ENCODE measurements at regions not wholly inside any gene's neighbourhood (a gene's known extent, or its start where the extent isn't known, plus 50 kb on each side); places are given as distances from the start of the nearest gene placed in this dataset.

DNA sequence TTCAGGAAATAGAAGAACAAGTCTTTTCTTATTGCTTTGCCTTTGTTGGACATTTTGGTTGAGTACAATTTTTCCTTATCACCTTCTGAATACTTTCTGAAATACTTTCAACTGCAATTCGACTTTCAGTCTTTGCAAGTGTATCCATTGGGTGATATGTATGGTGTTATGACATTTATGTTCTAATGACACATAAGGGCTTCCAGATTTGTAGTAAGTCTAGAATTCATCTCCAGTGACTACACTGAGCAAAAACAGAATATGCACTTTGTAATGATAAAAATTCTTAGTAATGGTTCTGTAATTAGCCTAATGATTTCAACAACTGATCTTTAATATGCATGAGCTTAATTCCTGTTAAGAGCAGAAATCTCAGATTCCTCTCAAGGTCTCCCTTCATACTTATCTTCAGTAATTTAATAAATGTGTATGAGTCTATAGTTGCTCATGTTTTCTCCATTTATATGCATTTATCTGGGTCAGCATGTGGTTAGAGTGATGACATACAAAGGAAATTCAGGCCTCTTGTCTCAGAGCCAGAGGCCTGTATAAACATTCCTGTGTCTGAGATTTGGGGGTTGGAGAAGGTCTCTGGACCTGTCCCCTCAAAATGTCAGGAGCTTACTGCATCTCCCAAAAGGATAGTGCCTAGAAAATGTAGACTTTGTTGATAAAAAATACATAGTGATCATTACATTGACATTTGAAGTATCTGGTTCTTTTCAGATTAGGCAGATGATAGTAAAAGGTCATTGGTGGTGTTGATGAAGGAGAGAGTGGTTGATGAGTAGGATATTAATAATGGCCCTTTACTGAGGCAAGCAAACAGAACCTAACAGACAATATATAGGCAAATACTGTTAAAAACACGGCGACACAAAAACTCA, 114.9 kb downstream of the QPCT start:
- Histone ChIP-seq H3K27ac (ENCODE audit: extremely low read depth, low read depth, low read length) (no peak overlapping the region), H4K20me1 (replicated peaks; ENCODE audit: control insufficient read depth, insufficient read depth, low read length) (no peaks in the 10 kb centered on the region), H3K27me3 (ENCODE audit: control insufficient read depth in 2 of 2, insufficient read depth in 2 of 2, low read length in 2 of 2) (0 out of 5 replicates have a peak, but pooled peaks cover 0 to 4% of the 10 kb centered on the region in 2 experiments), H2AFZ (ENCODE audit: low read depth, low read length) (no peak overlapping the region), H3K4me3 (no peak overlapping the region), H3K4me2 (ENCODE audit: insufficient read depth, low read length) (no peak overlapping the region), H3K79me2 (ENCODE audit: control insufficient read depth, insufficient read depth, low read length) (no peaks in the 10 kb centered on the region), H3K9me1 (ENCODE audit: control insufficient read depth, insufficient read depth, low read length) (no peaks in the 10 kb centered on the region), H3K9me3 (replicated peaks; ENCODE audit: control insufficient read depth, insufficient read depth, low read depth, low read length) (no peaks in the 10 kb centered on the region), H3K9ac (ENCODE audit: insufficient read depth in 1 of 2, low read depth in 2 of 2, low read length in 2 of 2) (no peak overlapping the region), H3K36me3 (ENCODE audit: control insufficient read depth, insufficient read depth, low read length) (no peaks in the 10 kb centered on the region), H3K4me1 (replicated peaks in 1 of 2; ENCODE audit: control insufficient read depth in 2 of 2, insufficient read depth in 2 of 2, low read length in 2 of 2) (peaks cover 0 to 4% of the 10 kb centered on the region in 2 experiments; a peak in 1 of 5 replicates)
- DNase-seq (ENCODE audit: extremely low read depth in 1 of 4, low spot score in 3 of 4) (no peak), ATAC-seq (no peak), FAIRE-seq (no peak)
- ChIA-PET CTCF (ENCODE audit: low intra/inter-chr PET ratio) (no interaction called here), POLR2A (interaction anchor here (2.4 kb wide), 1 partner anchor 14 kb away, joined by 8 read pairs; no protein-coding TSS in a partner anchor)
- TF ChIP-seq MECOM (CRISPR knock-in tag; IDR thresholded peaks at IDR 0.05) (no peak), DPF2 (IDR thresholded peaks at IDR 0.05) (no peak), CEBPG (CRISPR knock-in tag; IDR thresholded peaks at IDR 0.05) (no peak), CEBPG (tag; conservative IDR thresholded peaks at IDR 0.05 in 1 of 2, IDR thresholded peaks at IDR 0.05 in 1 of 2) (peak in 1 of 2 experiments; percentile 63; a peak in 2 of 4 replicates)
- no TSS peak for BruUV-seq (replicated peaks)
- 13% methylated on average over 3 of the region's 3 CpGs for WGBS (ENCODE audit: insufficient coverage, low coverage, missing lambda C conversion rate)
- in situ Hi-C loops (cut with MboI), result no loop called here
- intact Hi-C loops (cut with micrococcal nuclease), result no loop called here

DNA sequence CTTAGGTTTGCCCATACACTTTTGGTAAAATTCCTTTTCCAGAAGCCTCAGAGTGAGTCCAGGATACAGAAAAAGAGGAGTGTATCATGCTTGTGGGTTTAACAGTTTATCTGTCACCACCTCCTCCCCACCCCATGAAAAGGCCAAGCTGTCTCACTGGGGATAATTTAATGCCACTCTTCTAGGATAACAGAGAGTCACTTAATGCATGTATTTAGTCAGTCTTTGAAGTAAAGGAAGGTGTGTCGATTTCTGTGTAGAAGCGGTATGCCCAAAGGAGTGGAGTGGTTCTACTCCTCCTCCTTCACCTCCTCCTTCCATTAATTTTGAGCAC, 116.4 kb downstream of the QPCT start:
- ATAC-seq, result no peak
- Histone ChIP-seq H3K9ac (ENCODE audit: insufficient read depth in 1 of 2, low read depth in 2 of 2, low read length in 2 of 2) (no peak overlapping the region), H3K27me3 (ENCODE audit: control insufficient read depth in 2 of 2, insufficient read depth in 2 of 2, low read length in 2 of 2) (0 out of 5 replicates have a peak, but pooled peaks cover 0 to 4% of the 10 kb centered on the region in 2 experiments), H3K4me2 (ENCODE audit: insufficient read depth, low read length) (no peak overlapping the region), H3K27ac (ENCODE audit: extremely low read depth, low read depth, low read length) (no peak overlapping the region), H4K20me1 (replicated peaks; ENCODE audit: control insufficient read depth, insufficient read depth, low read length) (no peaks in the 10 kb centered on the region), H2AFZ (ENCODE audit: low read depth, low read length) (no peak overlapping the region), H3K79me2 (ENCODE audit: control insufficient read depth, insufficient read depth, low read length) (no peaks in the 10 kb centered on the region), H3K4me3 (no peak overlapping the region), H3K9me3 (replicated peaks; ENCODE audit: control insufficient read depth, insufficient read depth, low read depth, low read length) (no peaks in the 10 kb centered on the region), H3K4me1 (replicated peaks in 1 of 2; ENCODE audit: control insufficient read depth in 2 of 2, insufficient read depth in 2 of 2, low read length in 2 of 2) (peaks cover 0 to 4% of the 10 kb centered on the region in 2 experiments; a peak in 1 of 5 replicates), H3K9me1 (ENCODE audit: control insufficient read depth, insufficient read depth, low read length) (no peaks in the 10 kb centered on the region), H3K36me3 (ENCODE audit: control insufficient read depth, insufficient read depth, low read length) (no peaks in the 10 kb centered on the region)
- in situ Hi-C loops (cut with MboI) (no loop called here), intact Hi-C loops (cut with micrococcal nuclease) (no loop called here)
- DNase-seq (ENCODE audit: extremely low read depth in 1 of 4, low spot score in 3 of 4), result no peak
- FAIRE-seq, result no peak
- no TSS peak for BruUV-seq (replicated peaks)
- POLR2A ChIA-PET, result interaction anchor here (2.4 kb wide), 1 partner anchor 13 kb away, joined by 8 read pairs; no protein-coding TSS in a partner anchor
- 6% methylated on average over 2 of the region's 2 CpGs for WGBS (ENCODE audit: insufficient coverage, low coverage, missing lambda C conversion rate)
- CTCF ChIA-PET (ENCODE audit: low intra/inter-chr PET ratio), result no interaction called here
- TF ChIP-seq MEIS2 (IDR thresholded peaks at IDR 0.05; ENCODE audit: partially characterized antibody) (peak; percentile 73), FOXJ2 (tag; IDR thresholded peaks at IDR 0.05) (peak; percentile 15; the same call in 1 of the 2 replicates), RUNX1 (IDR thresholded peaks at IDR 0.05; ENCODE audit: low read depth) (no peak), PCBP1 (IDR thresholded peaks at IDR 0.05; ENCODE audit: low read depth, low read length, poor library complexity, severe bottlenecking) (no peak), NFIC (IDR thresholded peaks at IDR 0.05) (no peak), MCM3 (IDR thresholded peaks at IDR 0.05) (no peak)
- TF ChIP-seq, protein P1, sequence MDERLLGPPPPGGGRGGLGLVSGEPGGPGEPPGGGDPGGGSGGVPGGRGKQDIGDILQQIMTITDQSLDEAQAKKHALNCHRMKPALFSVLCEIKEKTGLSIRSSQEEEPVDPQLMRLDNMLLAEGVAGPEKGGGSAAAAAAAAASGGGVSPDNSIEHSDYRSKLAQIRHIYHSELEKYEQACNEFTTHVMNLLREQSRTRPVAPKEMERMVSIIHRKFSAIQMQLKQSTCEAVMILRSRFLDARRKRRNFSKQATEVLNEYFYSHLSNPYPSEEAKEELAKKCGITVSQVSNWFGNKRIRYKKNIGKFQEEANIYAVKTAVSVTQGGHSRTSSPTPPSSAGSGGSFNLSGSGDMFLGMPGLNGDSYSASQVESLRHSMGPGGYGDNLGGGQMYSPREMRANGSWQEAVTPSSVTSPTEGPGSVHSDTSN (CRISPR knock-in tag; IDR thresholded peaks at IDR 0.05; ENCODE audit: low read depth), result no peak
- TF ChIP-seq, protein P1 (tag; conservative IDR thresholded peaks at IDR 0.05; ENCODE audit: low read depth), result peak; percentile 67
- TF ChIP-seq, protein P2, sequence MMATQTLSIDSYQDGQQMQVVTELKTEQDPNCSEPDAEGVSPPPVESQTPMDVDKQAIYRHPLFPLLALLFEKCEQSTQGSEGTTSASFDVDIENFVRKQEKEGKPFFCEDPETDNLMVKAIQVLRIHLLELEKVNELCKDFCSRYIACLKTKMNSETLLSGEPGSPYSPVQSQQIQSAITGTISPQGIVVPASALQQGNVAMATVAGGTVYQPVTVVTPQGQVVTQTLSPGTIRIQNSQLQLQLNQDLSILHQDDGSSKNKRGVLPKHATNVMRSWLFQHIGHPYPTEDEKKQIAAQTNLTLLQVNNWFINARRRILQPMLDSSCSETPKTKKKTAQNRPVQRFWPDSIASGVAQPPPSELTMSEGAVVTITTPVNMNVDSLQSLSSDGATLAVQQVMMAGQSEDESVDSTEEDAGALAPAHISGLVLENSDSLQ (IDR thresholded peaks at IDR 0.05), result peak; percentile 22; the same call in 1 of the 2 replicates

All from K562 (cell line).